ENCODE measurements at regions not wholly inside any gene's neighbourhood (a gene's known extent, or its start where the extent isn't known, plus 50 kb on each side); places are given as distances from the start of the nearest gene placed in this dataset.

GRCh38 chr2:103792042-103792441 lies 1030.2 kb downstream of the TMEM182 start (continued):
- TF ChIP-seq JUND (IDR thresholded peaks at IDR 0.05; ENCODE audit: low read length), result no peak
- peak; percentile 99 for TF ChIP-seq POLR2AphosphoS5 (IDR thresholded peaks at IDR 0.05; ENCODE audit: low read depth, low read length)
- peak in 1 of 2 experiments; percentile 90 for TF ChIP-seq BCL11A (IDR thresholded peaks at IDR 0.05; ENCODE audit: low read depth in 2 of 2, low read length in 2 of 2)
- 0 out of 2 replicates have a peak, but pooled peaks have one; percentile 67 for TF ChIP-seq RXRA (IDR thresholded peaks at IDR 0.05; ENCODE audit: insufficient read depth, low read depth, low read length)
- TF ChIP-seq NANOG (IDR thresholded peaks at IDR 0.05; ENCODE audit: insufficient read depth, low read depth, low read length, poor library complexity, severe bottlenecking), result peak; percentile 86
- TF ChIP-seq TCF12 (IDR thresholded peaks at IDR 0.05; ENCODE audit: low read depth, low read length), result peak; percentile 82; the same call in 1 of the 2 replicates
- TF ChIP-seq ATF2 (IDR thresholded peaks at IDR 0.05; ENCODE audit: low read length), result no peak
- TF ChIP-seq YY1 (IDR thresholded peaks at IDR 0.05; ENCODE audit: low read depth, low read length), result 0 out of 2 replicates have a peak, but pooled peaks have one; percentile 33
- peak; percentile 73 for TF ChIP-seq SP1 (IDR thresholded peaks at IDR 0.05; ENCODE audit: low read depth, low read length)
- TF ChIP-seq CREB1 (IDR thresholded peaks at IDR 0.05), result 0 out of 2 replicates have a peak, but pooled peaks have one; percentile 6
- TF ChIP-seq SIX5 (IDR thresholded peaks at IDR 0.05; ENCODE audit: low read depth, low read length), result no peak

Measured in H1 (cell line).